HL-60 (cell line): ENCODE measurements at regions not wholly inside any gene's neighbourhood (a gene's known extent, or its start where the extent isn't known, plus 50 kb on each side); places are given as distances from the start of the nearest gene placed in this dataset.

Experiments
- DNase-seq, 2 experiments: peaks; one replicate each; pipeline ENCODE4 v3.0.0-alpha.2; 2010 to 2020; ENCODE audit warnings: low read depth in 1 of 2, low spot score in 1 of 2
- H3K27ac ChIP-seq: fragments of 250-450 bp; sonication (Bioruptor Pico); replicated peaks from 2 replicates; pipeline ENCODE4 v1.5.1; 2020; ENCODE audit warnings: mild to moderate bottlenecking, moderate library complexity
- H3K27me3 ChIP-seq: fragments of 250-450 bp; sonication (Bioruptor Pico); 2 replicates; pipeline ENCODE4 v1.5.1; 2021; ENCODE audit warnings: mild to moderate bottlenecking, moderate library complexity; ENCODE audit not compliant: insufficient read depth, poor library complexity, severe bottlenecking
- H3K4me3 ChIP-seq: replicated peaks from 2 replicates; pipeline ENCODE4 v1.5.1; 2011; ENCODE audit warnings: mild to moderate bottlenecking, control low read depth, low read length; ENCODE audit not compliant: insufficient read depth
- GABPA ChIP-seq: IDR thresholded peaks from 2 replicates; pipeline ENCODE4 v1.6.1; 2012; ENCODE audit warnings: low read depth
- POLR2AphosphoS5 ChIP-seq: IDR thresholded peaks from 2 replicates; pipeline ENCODE4 v1.6.1; 2012; ENCODE audit warnings: low read depth
- SPI1 ChIP-seq: IDR thresholded peaks from 2 replicates; pipeline ENCODE4 v1.6.1; 2012; ENCODE audit warnings: low read depth, mild to moderate bottlenecking, borderline replicate concordance
- TF ChIP-seq, protein P1 (sequence below): IDR thresholded peaks from one replicate; pipeline ENCODE4 v1.5.1; 2011; ENCODE audit warnings: low read length, control low read depth, inconsistent platforms; ENCODE audit not compliant: insufficient read depth
- TF ChIP-seq, protein P2 (sequence below): IDR thresholded peaks from 2 replicates; pipeline ENCODE4 v1.6.1; 2012; ENCODE audit warnings: low read depth; ENCODE audit not compliant: insufficient replicate concordance

DNA sequence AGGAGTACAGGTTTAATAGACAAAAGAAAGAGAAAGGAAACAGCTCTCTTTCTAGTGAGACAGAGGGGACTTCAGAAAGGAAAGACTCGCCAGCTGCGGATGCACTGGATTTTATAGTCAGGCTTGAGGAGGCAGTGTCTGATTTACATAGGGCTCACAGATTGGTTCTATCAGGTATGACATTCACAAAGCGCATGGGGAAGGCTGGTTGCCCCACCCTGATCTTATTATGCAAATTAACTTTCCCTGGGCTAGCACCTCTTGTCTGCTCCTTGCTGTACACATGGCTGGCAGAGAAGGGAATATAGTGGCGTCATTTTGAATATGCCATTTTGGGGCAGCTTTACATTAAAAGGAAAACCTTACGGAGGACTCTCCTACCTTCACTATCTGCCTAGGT lies 938.4 kb upstream of the SEMA6D start:
- DNase-seq = no peak
- TF ChIP-seq, protein P1, sequence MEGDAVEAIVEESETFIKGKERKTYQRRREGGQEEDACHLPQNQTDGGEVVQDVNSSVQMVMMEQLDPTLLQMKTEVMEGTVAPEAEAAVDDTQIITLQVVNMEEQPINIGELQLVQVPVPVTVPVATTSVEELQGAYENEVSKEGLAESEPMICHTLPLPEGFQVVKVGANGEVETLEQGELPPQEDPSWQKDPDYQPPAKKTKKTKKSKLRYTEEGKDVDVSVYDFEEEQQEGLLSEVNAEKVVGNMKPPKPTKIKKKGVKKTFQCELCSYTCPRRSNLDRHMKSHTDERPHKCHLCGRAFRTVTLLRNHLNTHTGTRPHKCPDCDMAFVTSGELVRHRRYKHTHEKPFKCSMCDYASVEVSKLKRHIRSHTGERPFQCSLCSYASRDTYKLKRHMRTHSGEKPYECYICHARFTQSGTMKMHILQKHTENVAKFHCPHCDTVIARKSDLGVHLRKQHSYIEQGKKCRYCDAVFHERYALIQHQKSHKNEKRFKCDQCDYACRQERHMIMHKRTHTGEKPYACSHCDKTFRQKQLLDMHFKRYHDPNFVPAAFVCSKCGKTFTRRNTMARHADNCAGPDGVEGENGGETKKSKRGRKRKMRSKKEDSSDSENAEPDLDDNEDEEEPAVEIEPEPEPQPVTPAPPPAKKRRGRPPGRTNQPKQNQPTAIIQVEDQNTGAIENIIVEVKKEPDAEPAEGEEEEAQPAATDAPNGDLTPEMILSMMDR = no peak
- TF ChIP-seq GABPA (no peak), SPI1 (no peak), POLR2AphosphoS5 (no peak)
- TF ChIP-seq, protein P2, sequence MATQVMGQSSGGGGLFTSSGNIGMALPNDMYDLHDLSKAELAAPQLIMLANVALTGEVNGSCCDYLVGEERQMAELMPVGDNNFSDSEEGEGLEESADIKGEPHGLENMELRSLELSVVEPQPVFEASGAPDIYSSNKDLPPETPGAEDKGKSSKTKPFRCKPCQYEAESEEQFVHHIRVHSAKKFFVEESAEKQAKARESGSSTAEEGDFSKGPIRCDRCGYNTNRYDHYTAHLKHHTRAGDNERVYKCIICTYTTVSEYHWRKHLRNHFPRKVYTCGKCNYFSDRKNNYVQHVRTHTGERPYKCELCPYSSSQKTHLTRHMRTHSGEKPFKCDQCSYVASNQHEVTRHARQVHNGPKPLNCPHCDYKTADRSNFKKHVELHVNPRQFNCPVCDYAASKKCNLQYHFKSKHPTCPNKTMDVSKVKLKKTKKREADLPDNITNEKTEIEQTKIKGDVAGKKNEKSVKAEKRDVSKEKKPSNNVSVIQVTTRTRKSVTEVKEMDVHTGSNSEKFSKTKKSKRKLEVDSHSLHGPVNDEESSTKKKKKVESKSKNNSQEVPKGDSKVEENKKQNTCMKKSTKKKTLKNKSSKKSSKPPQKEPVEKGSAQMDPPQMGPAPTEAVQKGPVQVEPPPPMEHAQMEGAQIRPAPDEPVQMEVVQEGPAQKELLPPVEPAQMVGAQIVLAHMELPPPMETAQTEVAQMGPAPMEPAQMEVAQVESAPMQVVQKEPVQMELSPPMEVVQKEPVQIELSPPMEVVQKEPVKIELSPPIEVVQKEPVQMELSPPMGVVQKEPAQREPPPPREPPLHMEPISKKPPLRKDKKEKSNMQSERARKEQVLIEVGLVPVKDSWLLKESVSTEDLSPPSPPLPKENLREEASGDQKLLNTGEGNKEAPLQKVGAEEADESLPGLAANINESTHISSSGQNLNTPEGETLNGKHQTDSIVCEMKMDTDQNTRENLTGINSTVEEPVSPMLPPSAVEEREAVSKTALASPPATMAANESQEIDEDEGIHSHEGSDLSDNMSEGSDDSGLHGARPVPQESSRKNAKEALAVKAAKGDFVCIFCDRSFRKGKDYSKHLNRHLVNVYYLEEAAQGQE = no peak
- no peak overlapping the region for H3K27ac ChIP-seq
- no peak overlapping the region for H3K4me3 ChIP-seq
- no peaks in the 10 kb centered on the region for H3K27me3 ChIP-seq

DNA sequence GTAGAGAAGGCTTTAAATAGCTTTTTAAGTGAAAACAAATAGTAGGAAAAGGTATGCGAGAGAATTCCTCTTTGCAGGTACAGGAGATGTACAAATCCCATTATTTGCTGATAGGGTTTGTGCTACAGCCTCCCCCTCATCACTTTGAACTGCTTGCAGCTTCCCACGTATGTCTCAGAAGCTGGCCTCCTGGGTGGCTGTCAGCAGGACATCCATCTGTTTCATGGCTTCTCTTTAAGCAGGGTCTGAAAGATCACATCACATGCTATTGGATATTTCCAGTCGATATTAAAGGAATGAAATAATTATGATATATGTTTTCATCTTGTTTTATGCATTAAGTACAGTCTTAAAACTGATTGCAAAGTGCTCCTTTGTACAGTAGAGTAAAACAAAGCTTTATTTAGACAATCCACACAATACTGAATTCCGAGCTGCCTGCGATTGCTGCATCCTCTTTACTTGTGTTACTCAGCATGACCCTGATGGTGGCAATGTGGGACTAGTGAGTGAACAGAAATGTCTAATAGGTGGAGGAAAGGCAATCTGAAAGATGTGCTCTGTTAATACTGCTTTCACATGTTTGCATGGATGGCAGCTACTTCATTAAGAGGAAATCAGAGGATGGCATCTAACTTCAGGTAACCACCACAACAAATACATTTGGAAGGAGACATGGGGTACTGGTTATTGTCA lies 930.6 kb upstream of the SEMA6D start:
- H3K27me3 ChIP-seq = no peaks in the 10 kb centered on the region
- DNase-seq = no peak
- no peak overlapping the region for H3K4me3 ChIP-seq
- H3K27ac ChIP-seq = no peak overlapping the region
- TF ChIP-seq, protein P1 = no peak
- no peak for TF ChIP-seq POLR2AphosphoS5
- TF ChIP-seq, protein P2 = no peak
- no peak for TF ChIP-seq SPI1

DNA sequence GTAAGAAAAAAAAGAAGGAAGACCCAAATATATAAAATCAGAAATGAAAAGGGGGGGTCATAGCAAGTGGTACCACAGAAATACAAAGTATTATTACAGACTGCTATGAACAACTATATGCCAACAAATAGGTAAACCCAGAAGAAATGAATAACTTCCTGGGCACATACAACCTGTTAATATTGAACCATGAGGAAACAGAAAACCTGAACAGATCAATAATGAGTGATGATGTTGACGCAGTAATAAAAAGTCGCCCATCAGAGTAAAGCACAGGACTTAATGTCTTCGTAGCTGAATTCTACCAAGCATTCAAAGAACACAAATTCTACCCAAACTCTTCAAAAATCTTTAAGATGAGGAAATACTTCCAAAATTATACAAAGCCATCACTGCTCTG lies 921.6 kb upstream of the SEMA6D start:
- TF ChIP-seq GABPA (no peak), SPI1 (no peak), POLR2AphosphoS5 (no peak)
- TF ChIP-seq, protein P1 = no peak
- TF ChIP-seq, protein P2 = no peak
- Histone ChIP-seq H3K27ac (no peak overlapping the region), H3K4me3 (no peak overlapping the region), H3K27me3 (no peaks in the 10 kb centered on the region)
- no peak for DNase-seq
